ENCODE measurements at regions not wholly inside any gene's neighbourhood (a gene's known extent, or its start where the extent isn't known, plus 50 kb on each side); places are given as distances from the start of the nearest gene placed in this dataset.
A peak's percentile ranks its signal among the peaks of the same experiment; 100 is the strongest.

DNA sequence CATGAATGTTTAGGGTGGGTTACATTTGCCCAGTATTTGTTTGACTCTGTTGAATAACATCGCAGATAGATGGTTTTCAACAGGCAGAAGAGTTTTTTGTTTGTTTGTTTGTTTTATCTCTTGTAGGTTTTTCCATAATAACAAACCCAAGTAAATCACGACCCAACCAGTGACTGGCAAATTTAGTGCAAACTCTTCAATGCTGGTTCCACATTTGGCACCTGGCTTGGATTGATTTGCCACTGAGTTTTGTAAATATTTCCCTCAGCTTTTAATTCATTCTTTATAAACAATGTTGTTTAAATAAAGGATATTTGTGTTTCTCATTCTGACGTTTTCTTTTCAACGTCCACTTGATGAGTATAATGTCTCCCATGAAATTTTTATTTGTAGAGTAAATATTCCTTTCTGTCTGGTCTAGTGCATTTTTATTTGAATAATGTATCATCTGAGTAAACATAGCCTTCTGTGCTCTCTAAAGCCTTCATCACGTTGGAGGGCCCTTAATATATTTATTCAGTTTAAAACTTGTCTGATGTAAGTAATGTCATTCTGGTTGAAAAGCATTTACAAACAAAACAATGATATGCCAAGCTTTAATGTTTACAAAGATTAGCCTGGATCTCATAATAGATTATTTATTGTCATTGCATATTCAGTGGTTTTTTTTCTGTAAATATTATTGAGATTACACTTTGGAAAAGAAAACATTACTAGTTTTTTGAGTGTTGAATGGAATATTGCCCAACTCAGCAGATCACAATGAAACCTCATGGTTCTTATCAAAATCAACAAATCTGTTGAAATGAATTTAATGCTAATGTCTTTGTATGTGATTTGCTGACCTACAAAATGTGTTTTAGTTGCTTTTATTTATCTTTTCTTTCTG is 90.4 kb upstream of the PEG3 start:
- Histone ChIP-seq H3K4me3 (no peak overlapping the region), H3K36me3 (no peaks in the 10 kb centered on the region), H3K27me3 (peaks cover 0 to 5% of the 10 kb centered on the region in 2 donors), H3K9me3 (peaks cover 0 to 72% of the 10 kb centered on the region in 2 donors), H3K27ac (no peak overlapping the region), H3K4me1 (no peaks in the 10 kb centered on the region)
- DNase-seq (peak in 1 of 4 donors; percentile 41), ATAC-seq (no peak)
- no peak for TF ChIP-seq CTCF (IDR thresholded peaks at IDR 0.05)
- intact Hi-C loops (cut with DNase I): no loop called here

GRCh38 chr19:56933014-56933705 is 92.6 kb upstream of the PEG3 start:
- ATAC-seq (no peak), DNase-seq (no peak)
- intact Hi-C loops (cut with DNase I): no loop called here
- no peak overlapping the region for H3K27ac ChIP-seq
- H3K36me3 ChIP-seq: no peaks in the 10 kb centered on the region
- TF ChIP-seq CTCF (IDR thresholded peaks at IDR 0.05): no peak
- peaks cover 0 to 71% of the 10 kb centered on the region in 2 donors for H3K9me3 ChIP-seq
- peaks cover 0 to 5% of the 10 kb centered on the region in 2 donors for H3K27me3 ChIP-seq
- H3K4me1 ChIP-seq: no peaks in the 10 kb centered on the region
- no peak overlapping the region for H3K4me3 ChIP-seq

GRCh38 chr19:56934438-56935090 is 94.0 kb upstream of the PEG3 start:
- Histone ChIP-seq H3K27ac (no peak overlapping the region), H3K4me3 (no peak overlapping the region), H3K4me1 (no peaks in the 10 kb centered on the region), H3K27me3 (peaks cover 0 to 5% of the 10 kb centered on the region in 2 donors), H3K9me3 (peaks cover 0 to 69% of the 10 kb centered on the region in 2 donors), H3K36me3 (no peaks in the 10 kb centered on the region)
- no peak for ATAC-seq
- no peak for DNase-seq
- TF ChIP-seq CTCF (IDR thresholded peaks at IDR 0.05): no peak
- intact Hi-C loops (cut with DNase I): no loop called here

- intact Hi-C loops (cut with DNase I): no loop called here
- no peaks in the 10 kb centered on the region for H3K4me1 ChIP-seq
- ATAC-seq (no peak), DNase-seq (no peak)
- peaks cover 0 to 65% of the 10 kb centered on the region in 2 donors for H3K9me3 ChIP-seq
- H3K27me3 ChIP-seq: peaks cover 0 to 24% of the 10 kb centered on the region in 2 donors
- no peak for TF ChIP-seq CTCF (IDR thresholded peaks at IDR 0.05)
- H3K36me3 ChIP-seq: no peaks in the 10 kb centered on the region
- H3K27ac ChIP-seq: no peak overlapping the region
- no peak overlapping the region for H3K4me3 ChIP-seq
Observed at GRCh38 chr19:56939951-56940350, 99.4 kb upstream of the PEG3 start.

GRCh38 chr19:56942756-56943155 is 102.2 kb upstream of the PEG3 start:
- intact Hi-C loops (cut with DNase I): no loop called here
- Histone ChIP-seq H3K36me3 (no peaks in the 10 kb centered on the region), H3K9me3 (peaks cover 0 to 56% of the 10 kb centered on the region in 2 donors), H3K4me1 (no peaks in the 10 kb centered on the region), H3K4me3 (no peak overlapping the region), H3K27ac (no peak overlapping the region), H3K27me3 (peaks cover 0 to 40% of the 10 kb centered on the region in 2 donors)
- ATAC-seq (peak; percentile 52), DNase-seq (peak in 3 of 4 donors; percentile 20 to 92 (median 36))
- no peak for TF ChIP-seq CTCF (IDR thresholded peaks at IDR 0.05)

Measured in left lung (tissue), 4 donors.